ENCODE measurements at regions not wholly inside any gene's neighbourhood (a gene's known extent, or its start where the extent isn't known, plus 50 kb on each side); places are given as distances from the start of the nearest gene placed in this dataset.
A peak's percentile ranks its signal among the peaks of the same experiment; 100 is the strongest.
"Not testable (repeated sequence)": the region's sequence is repeated elsewhere in the genome, so short reads cannot be mapped to it uniquely, and the experiment has no call there.

DNA sequence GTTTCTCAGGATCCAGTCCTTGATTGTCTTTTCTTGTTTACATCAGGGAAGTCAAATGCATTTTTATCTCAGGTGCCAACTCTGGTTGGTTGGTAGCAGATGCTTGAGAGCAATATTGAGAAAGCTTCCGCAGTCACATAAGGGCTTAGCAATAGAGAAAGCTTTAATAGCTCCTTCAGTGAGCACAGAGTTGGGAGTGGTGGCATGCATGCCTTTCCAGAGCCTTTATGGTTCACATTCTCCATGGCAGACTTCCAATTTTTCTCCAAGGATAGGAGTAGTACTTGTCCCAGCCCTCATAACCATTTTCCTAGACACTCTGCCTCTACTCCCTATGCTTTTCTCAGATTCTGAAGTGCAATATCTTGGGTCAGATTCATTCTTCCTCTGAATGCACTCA lies 280.4 kb downstream of the AEBP2 start:
- no peak for DNase-seq

GRCh38 chr12:19726122-19726521 lies 286.8 kb downstream of the AEBP2 start:
- no peak for DNase-seq

GRCh38 chr12:19726592-19726991 lies 287.3 kb downstream of the AEBP2 start:
- DNase-seq = no peak

- no peak for DNase-seq
Measured at GRCh38 chr12:19737019-19737418, 297.7 kb downstream of the AEBP2 start.

DNA sequence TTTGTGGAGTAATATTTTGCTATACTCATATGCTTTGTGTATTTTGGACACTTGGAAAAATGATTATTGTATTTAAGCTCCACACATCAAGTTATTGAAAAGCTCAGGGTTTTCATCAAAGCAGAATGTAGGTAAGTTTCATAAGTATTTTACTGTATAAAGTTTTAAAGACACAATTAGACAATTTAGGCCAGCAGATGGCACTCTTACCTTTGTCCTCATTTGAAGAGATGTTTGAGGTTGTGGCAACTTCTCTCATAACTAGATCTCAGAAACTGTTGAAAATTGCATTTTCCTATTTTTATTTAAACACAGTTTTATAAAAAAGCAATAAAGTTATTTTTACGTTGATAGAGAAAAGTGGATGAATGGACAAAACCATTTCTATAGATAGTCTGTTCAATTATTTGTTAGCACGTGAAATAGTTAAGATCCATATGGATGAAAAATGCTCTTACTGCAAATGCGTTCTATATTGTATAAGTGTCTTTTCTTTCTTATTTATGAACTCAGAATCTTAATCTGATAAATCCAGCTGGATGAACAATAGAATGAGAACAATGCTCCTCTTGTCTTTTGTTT lies 300.0 kb downstream of the AEBP2 start:
- DNase-seq = peak in 1 of 2 donors; percentile 49

DNA sequence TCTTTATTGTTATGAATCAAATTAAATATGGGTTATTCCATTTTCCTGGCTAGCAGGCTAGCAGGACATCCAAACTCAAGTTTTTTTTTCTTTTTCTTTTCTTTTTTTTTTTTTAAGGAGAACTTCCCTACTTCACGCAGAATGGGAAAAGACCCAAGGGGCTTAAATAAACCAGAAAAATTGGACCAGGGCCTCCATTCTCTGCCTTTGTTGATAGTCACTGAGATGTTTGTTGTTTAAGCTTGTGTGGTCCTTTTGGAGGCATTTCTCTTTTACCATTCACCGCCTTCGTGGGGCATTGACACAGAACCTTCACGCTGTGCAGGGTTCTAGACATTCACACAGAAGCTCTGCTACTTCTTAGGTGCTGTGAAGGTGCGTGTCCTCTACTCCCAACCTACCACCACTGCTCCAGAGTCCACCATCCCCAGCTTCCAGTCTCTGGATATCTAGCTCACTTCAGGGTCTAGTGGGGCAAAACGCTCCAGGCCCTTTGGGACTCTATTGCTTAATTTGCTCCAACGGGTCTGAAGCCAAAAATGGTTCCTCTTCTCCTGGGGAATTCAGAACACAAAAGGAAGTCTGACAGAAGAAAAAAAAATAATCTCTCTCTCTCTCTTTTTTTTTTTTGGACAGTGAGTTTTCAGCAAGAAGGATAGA lies 301.3 kb downstream of the AEBP2 start:
- no peak for DNase-seq

DNA sequence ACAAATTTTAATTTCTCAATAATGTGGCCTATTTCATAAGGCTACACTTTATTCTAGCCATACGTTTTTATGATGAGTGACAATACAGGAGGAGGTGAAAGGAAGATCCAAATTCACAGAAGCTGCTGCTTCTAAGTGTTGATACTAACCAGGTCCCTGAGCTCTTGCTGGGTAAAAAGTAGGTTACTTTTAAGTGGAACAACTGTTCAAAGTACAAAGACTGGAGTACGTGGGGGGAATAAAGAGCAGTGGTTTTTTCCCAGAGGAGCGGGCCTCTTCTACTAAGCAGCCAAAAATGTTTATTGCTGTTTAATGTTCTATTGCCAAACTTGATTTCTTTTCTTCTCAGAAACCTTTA lies 301.8 kb downstream of the AEBP2 start:
- DNase-seq = no peak

DNA sequence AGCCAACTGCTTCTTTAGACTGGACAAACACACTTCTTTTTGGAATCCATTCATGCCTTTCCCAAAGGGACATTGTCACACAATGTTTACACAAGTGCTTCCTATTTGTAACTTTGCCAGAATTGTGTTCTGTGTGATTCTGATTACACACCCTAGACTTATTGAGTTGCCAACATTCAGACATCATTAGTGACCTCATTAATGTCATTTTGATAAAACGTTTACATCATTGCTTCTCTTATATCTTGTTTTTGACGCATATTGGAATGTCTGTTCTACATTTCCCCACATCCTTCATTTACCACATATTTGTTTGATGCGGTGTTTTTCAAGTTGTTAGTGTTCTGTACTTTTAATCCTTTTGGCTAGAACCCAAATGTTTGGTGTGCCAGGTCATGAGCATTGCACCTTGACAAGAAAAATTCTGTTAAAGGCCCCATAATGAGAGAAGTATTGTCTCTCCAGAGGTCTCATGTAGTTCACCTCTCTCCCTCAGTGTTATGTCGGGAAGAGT lies 305.5 kb downstream of the AEBP2 start:
- DNase-seq = no peak

- no peak for DNase-seq
Measured at GRCh38 chr12:19746471-19746870, 307.2 kb downstream of the AEBP2 start.

- DNase-seq = no peak
Measured at GRCh38 chr12:19749906-19750574, 310.7 kb downstream of the AEBP2 start.

DNA sequence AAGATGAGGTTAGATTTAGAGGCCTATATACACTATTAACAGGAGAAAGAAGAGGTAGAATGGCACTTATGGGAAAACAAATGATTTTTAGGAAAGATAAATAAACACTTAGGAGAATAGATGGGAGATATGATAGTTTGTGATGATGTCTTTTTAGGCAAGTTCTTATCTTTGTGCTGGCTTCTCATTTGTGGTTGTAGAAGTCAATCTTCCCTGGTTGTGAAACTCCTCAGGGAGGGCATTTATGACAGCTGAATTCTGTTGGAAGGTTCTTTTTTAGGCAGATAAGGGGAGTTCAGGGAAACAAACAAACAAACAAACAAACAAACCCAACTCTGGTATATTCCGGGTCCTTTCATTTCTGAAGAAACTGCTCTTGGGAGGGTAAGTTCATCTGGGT lies 311.8 kb downstream of the AEBP2 start:
- DNase-seq = no peak

GRCh38 chr12:19752712-19753111 lies 313.4 kb downstream of the AEBP2 start:
- DNase-seq = no peak

- no peak for DNase-seq
Measured at GRCh38 chr12:19755136-19755535, 315.8 kb downstream of the AEBP2 start.

- peak in 1 of 2 donors; percentile 8 for DNase-seq
Measured at GRCh38 chr12:19757317-19757877, 318.1 kb downstream of the AEBP2 start.

GRCh38 chr12:19759227-19759626 lies 319.9 kb downstream of the AEBP2 start:
- DNase-seq = no peak

DNA sequence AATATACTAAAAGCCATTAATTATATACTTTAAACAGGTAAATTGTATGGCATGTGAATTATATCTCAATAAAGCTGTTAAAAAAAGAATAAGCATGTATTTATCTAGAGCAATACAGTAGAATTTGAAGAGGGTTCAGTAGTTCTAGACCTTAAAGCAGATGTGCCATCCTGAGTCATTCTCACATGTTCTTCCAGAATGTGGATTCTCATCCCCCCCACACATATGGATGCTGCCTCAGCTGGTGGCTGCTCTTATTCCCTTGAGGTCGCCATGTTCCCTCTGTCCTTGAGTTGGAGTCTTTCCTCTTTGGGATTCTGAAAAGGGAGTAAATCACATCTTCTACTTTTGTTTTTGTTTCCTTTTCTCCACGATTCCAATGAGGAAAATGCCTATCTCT lies 321.3 kb downstream of the AEBP2 start:
- no peak for DNase-seq

DNA sequence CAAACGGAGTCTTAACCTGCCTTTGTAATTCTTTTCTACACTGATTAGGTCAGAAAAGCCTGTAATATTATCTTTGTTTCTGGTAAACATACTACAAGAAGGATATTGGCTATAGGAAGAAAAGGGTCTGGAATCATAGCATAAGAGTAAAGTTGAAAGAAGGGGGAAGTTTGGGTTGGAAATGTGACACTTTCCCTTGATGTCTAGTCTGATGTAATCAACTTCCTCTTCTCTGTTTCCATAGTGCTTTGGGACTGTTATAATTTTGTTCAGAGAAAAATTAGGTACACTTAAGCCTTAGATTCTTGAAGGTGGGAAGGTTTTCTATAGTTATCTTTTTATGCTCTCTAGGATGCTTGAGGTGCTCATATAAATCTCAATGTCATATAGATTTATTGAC lies 322.2 kb downstream of the AEBP2 start:
- no peak for DNase-seq

DNA sequence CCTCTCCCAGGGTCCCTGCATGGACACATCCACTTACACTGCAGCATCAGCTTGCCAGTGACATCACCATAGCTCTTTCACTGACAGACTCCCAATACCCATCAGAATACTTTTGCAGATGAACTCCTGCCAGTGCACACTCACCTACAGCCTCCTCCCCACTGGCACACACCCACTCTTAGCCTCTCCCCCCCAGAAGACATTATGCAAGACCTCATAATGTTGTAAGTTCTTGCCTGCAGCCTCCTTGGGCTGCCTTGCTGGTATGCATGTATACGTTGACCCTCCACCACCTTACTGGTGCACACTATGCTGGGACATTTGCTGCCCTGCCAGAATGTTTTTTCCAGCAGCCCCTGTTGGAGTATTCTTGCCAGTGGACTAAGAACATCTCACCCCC lies 324.2 kb downstream of the AEBP2 start:
- no peak for DNase-seq

GRCh38 chr12:19764408-19764807 lies 325.1 kb downstream of the AEBP2 start:
- no peak for DNase-seq

GRCh38 chr12:19771858-19772257 lies 332.6 kb downstream of the AEBP2 start:
- no peak for DNase-seq

GRCh38 chr12:19772776-19773175 lies 333.5 kb downstream of the AEBP2 start:
- DNase-seq = no peak

DNA sequence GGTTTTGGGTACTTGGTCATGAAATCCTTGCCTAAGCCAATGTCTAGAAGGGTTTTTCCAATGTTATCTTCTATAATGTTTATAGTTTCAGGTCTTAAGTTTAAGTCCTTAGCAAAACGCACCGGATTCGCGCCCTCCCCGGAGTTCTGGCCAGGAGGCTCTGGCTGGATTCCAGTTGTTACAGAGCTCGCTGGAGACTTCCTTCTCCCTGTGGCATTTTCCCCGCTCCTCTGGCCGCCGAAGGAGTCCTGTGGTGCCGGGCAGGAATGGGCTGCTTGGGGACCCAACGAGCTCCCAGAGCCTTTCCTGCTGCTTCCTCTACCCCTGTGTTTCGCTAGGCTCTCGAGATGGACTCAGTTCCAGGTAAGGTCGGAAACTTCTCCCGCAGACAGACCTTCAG lies 335.9 kb downstream of the AEBP2 start:
- no peak for DNase-seq

GRCh38 chr12:19775976-19776375 lies 336.7 kb downstream of the AEBP2 start:
- not testable (repeated sequence) for DNase-seq

DNA sequence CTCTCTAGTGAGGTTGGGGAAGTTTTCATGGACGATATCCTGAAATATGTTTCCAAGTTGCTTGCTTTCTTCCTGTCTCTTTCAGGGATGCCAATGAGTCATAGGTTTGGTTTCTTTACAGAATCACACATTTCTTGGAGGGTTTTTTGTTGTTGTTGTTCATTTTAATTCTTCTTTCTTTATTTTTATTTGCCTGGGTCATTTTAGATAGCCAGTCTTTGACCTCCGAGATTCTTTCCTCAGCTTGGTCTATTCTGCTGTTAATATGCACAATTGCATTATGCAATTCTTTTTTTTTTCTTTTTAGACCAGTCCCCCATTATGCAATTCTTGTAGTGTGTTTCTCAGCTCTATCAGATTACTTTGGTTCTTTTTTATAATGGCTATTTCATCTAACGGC lies 338.9 kb downstream of the AEBP2 start:
- DNase-seq = no peak

All from CD4-positive, alpha-beta T cell treated with Interleukin-1 beta for 1 hour (primary cell).